Chondrocyte (in vitro differentiated cells): ENCODE measurements at regions not wholly inside any gene's neighbourhood (a gene's known extent, or its start where the extent isn't known, plus 50 kb on each side); places are given as distances from the start of the nearest gene placed in this dataset.

Experiments used
- DNase-seq: peaks from one replicate; pipeline ENCODE4 v3.0.0; 2021; ENCODE audit warnings: mixed read lengths, low spot score
- H3K27ac Mint-ChIP-seq: one replicate; pipeline ENCODE4 v1.8.0; 2021; ENCODE audit warnings: mild to moderate bottlenecking, moderate library complexity, mixed read lengths; ENCODE audit not compliant: unreplicated experiment
- H3K27me3 Mint-ChIP-seq: 2 replicates; pipeline ENCODE4 v1.8.0; 2021; ENCODE audit warnings: low read depth, mixed read lengths
- H3K36me3 Mint-ChIP-seq: 2 replicates; pipeline ENCODE4 v1.8.0; 2021; ENCODE audit warnings: low read depth, mixed read lengths
- H3K4me1 Mint-ChIP-seq: 2 replicates; pipeline ENCODE4 v1.8.0; 2021; ENCODE audit warnings: low read depth, mild to moderate bottlenecking, mixed read lengths
- H3K4me3 Mint-ChIP-seq: one replicate; pipeline ENCODE4 v1.8.0; 2021; ENCODE audit warnings: mild to moderate bottlenecking, moderate library complexity, mixed read lengths; ENCODE audit not compliant: unreplicated experiment
- H3K9me3 Mint-ChIP-seq: 2 replicates; pipeline ENCODE4 v1.8.0; 2021; ENCODE audit warnings: low read depth, mixed read lengths
- TF ChIP-seq, protein P1 (sequence below): fragments of 200-600 bp; sonication (generic); IDR thresholded peaks from 2 replicates; pipeline ENCODE4 v1.5.0; 2021; ENCODE audit warnings: antibody characterized with exemption, mild to moderate bottlenecking, moderate library complexity

DNA sequence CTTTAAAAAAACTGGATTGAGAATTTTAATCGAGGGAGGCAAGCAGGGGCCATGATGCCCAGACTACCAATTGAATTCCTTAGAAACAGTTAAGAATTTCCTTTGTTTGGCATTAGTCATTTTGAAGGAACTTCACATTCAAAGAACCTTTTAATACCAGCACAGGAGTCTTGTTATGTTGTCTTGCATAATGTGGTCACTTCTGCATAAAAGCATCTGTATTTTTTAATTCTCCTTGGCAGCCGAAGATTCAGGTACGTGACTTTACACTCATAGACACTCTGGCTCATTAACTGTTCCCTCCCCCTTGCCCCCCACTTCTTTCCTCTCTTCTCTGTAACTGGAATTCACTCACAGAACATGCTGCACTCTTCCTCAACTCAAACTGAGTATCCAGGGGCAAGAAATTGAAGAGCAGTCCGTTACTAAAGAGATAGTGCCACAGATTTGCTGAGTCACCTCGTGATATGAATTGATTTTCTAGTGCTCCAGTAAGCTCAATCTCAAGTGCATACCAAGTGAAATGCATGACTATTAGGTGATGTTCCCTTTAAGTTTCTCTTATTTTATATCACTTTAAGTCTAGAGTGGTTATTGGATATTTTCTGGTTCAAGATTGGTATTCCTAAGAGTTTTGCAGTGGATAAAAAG is 572.2 kb upstream of the SOX9 start:
- H3K9me3 Mint-ChIP-seq: no peaks in the 10 kb centered on the region
- H3K4me3 Mint-ChIP-seq: no peak overlapping the region
- peaks cover 28% of the 10 kb centered on the region for H3K4me1 Mint-ChIP-seq
- DNase-seq: no peak
- no peaks in the 10 kb centered on the region for H3K27me3 Mint-ChIP-seq
- TF ChIP-seq, protein P1, sequence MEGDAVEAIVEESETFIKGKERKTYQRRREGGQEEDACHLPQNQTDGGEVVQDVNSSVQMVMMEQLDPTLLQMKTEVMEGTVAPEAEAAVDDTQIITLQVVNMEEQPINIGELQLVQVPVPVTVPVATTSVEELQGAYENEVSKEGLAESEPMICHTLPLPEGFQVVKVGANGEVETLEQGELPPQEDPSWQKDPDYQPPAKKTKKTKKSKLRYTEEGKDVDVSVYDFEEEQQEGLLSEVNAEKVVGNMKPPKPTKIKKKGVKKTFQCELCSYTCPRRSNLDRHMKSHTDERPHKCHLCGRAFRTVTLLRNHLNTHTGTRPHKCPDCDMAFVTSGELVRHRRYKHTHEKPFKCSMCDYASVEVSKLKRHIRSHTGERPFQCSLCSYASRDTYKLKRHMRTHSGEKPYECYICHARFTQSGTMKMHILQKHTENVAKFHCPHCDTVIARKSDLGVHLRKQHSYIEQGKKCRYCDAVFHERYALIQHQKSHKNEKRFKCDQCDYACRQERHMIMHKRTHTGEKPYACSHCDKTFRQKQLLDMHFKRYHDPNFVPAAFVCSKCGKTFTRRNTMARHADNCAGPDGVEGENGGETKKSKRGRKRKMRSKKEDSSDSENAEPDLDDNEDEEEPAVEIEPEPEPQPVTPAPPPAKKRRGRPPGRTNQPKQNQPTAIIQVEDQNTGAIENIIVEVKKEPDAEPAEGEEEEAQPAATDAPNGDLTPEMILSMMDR: no peak
- no peak overlapping the region for H3K27ac Mint-ChIP-seq
- H3K36me3 Mint-ChIP-seq: no peaks in the 10 kb centered on the region

DNA sequence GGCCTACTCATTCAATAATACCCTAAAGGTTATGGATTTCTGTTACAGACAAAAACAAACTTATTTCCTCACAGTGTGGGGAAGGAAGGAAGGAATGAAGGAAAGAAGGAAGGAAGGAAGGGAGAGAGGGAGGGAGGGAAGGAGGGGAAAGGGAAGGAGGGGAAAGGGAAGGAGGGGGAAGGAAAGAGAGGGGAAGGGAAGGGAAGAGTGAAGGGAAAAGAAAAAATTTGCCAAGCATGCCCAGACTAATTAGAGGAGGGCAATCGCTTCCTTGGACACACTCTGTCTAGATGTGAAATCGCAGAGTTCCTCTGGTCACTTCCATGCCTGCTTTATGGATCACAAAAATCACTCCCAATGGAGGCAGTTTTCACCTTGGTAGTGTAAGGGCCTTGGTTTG is 570.1 kb upstream of the SOX9 start:
- Mint-ChIP-seq H3K27me3 (no peaks in the 10 kb centered on the region), H3K4me1 (peaks cover 21% of the 10 kb centered on the region), H3K27ac (no peak overlapping the region), H3K36me3 (no peaks in the 10 kb centered on the region), H3K4me3 (no peak overlapping the region), H3K9me3 (no peaks in the 10 kb centered on the region)
- no peak for DNase-seq
- TF ChIP-seq, protein P1: no peak

DNA sequence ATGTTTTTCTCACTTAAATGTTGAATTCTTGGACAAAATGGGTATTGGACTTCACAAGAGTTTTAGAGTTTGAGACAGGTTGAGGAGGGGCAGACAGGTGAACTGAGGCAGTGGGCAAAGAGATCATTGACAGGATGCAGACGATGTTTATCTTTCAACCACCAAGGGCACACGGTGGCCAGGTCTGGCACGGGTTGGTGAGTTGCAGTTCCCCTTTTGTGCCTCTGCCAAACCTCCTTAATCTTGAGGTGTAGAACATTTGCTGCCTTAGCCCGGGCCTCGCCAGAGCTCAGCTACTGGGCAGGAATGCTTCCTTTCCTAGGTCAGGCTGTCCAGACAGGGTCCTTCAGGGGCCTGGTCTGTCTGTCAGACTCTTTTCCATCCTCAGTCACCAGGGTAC is 567.4 kb upstream of the SOX9 start:
- TF ChIP-seq, protein P1: no peak
- H3K27me3 Mint-ChIP-seq: no peaks in the 10 kb centered on the region
- no peak overlapping the region for H3K4me3 Mint-ChIP-seq
- H3K27ac Mint-ChIP-seq: peak overlapping the region; percentile 7
- no peaks in the 10 kb centered on the region for H3K9me3 Mint-ChIP-seq
- H3K4me1 Mint-ChIP-seq: peaks cover 10% of the 10 kb centered on the region
- DNase-seq: no peak
- no peaks in the 10 kb centered on the region for H3K36me3 Mint-ChIP-seq

DNA sequence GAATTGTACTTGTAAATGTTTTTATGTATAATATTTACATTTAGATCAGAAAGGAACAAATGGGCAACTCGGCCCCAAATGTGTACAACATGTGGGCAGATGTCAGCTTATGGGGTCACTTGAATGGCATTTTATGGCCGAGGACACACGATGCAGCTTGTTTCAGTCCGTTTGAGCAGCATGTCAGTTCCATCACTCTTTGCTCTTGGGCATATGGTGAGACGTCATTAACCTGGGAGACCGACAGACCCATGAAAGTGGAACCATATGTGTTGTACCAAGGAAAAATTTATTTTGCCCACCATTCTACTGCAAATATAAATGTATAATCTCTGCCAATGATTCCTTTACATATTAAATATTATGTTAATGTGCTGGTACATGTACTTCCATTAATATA is 561.9 kb upstream of the SOX9 start:
- Mint-ChIP-seq H3K36me3 (no peaks in the 10 kb centered on the region), H3K4me1 (peaks cover 4% of the 10 kb centered on the region), H3K4me3 (no peak overlapping the region), H3K27ac (no peak overlapping the region), H3K27me3 (no peaks in the 10 kb centered on the region), H3K9me3 (no peaks in the 10 kb centered on the region)
- no peak for DNase-seq
- TF ChIP-seq, protein P1: no peak

DNA sequence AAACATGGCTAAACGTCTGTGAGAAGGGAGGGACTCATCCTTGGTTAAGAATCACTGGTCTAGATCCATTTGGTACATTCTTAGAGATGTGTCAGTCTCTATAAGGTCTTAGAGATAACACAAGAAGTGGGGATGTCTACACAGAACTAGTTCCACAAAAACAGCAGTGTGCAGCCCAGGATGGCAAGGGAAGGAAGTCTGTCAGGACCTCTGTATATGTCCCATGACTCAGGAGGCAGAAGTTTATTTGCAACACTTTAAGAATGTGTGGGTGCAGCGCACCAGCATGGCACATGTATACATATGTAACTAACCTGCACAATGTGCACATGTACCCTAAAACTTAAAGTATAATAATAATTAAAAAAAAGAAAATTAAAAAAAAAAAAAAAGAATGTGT is 548.5 kb upstream of the SOX9 start:
- H3K27ac Mint-ChIP-seq: no peak overlapping the region
- DNase-seq: no peak
- TF ChIP-seq, protein P1: no peak

More for the DNA sequence above, 548.5 kb upstream of the SOX9 start:
- no peaks in the 10 kb centered on the region for H3K27me3 Mint-ChIP-seq
- H3K4me1 Mint-ChIP-seq: no peaks in the 10 kb centered on the region
- no peak overlapping the region for H3K4me3 Mint-ChIP-seq
- peaks cover 12% of the 10 kb centered on the region for H3K9me3 Mint-ChIP-seq
- peaks cover 1% of the 10 kb centered on the region for H3K36me3 Mint-ChIP-seq
